ENCODE measurements at regions not wholly inside any gene's neighbourhood (a gene's known extent, or its start where the extent isn't known, plus 50 kb on each side); places are given as distances from the start of the nearest gene placed in this dataset.

DNA sequence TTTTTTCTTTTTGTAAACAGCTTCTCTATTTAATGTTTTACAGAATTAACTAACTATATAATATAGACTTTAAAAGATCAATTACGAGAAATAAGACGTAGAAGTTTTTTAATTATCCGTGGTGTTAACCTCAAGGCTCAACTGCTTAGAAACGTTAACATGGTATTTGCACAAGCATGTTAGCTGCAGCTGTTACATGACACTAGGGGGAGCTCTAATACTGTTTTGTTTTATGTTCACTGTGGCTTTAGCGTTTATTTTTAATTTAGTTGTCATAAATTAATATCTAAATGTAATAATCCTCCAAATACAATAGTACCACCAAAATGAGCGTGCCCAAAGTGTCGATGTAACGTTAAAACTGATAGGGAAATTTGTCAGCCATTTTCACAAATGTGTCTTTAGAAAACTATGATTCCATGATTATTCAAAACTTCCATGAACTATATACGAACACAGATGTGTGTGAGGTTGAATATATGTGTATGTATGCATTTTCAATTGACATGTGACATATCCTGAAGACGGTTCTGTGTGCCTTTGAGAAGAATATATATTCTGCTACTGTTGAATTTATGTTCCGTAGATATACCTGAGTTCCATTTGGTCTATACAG lies 828.8 kb upstream of the MBL2 start:
- no peaks in the 10 kb centered on the region for H3K36me3 ChIP-seq (ENCODE audit: insufficient read depth, low read length)
- no peak overlapping the region for H3K27ac ChIP-seq (ENCODE audit: low read length)
- H4K20me1 ChIP-seq (ENCODE audit: insufficient read depth), result no peaks in the 10 kb centered on the region
- no peak overlapping the region for H3K4me2 ChIP-seq (ENCODE audit: low read length)
- H3K4me3 ChIP-seq (ENCODE audit: low read length), result no peak overlapping the region
- H3K9ac ChIP-seq (ENCODE audit: low read length), result no peak overlapping the region
- TF ChIP-seq SMC3 (conservative IDR thresholded peaks at IDR 0.05; ENCODE audit: poor library complexity), result peak; percentile 85
- TF ChIP-seq EP300 (conservative IDR thresholded peaks at IDR 0.05; ENCODE audit: poor library complexity, severe bottlenecking), result no peak
- TF ChIP-seq, protein P1, sequence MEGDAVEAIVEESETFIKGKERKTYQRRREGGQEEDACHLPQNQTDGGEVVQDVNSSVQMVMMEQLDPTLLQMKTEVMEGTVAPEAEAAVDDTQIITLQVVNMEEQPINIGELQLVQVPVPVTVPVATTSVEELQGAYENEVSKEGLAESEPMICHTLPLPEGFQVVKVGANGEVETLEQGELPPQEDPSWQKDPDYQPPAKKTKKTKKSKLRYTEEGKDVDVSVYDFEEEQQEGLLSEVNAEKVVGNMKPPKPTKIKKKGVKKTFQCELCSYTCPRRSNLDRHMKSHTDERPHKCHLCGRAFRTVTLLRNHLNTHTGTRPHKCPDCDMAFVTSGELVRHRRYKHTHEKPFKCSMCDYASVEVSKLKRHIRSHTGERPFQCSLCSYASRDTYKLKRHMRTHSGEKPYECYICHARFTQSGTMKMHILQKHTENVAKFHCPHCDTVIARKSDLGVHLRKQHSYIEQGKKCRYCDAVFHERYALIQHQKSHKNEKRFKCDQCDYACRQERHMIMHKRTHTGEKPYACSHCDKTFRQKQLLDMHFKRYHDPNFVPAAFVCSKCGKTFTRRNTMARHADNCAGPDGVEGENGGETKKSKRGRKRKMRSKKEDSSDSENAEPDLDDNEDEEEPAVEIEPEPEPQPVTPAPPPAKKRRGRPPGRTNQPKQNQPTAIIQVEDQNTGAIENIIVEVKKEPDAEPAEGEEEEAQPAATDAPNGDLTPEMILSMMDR (IDR thresholded peaks at IDR 0.05; ENCODE audit: poor library complexity, severe bottlenecking), result peak; percentile 87
- TF ChIP-seq MXI1 (conservative IDR thresholded peaks at IDR 0.05; ENCODE audit: poor library complexity, severe bottlenecking), result no peak
- no peak for TF ChIP-seq EZH2 (IDR thresholded peaks at IDR 0.05; ENCODE audit: borderline replicate concordance, insufficient read depth, low read length, poor library complexity, severe bottlenecking)
- TF ChIP-seq POLR2AphosphoS5 (IDR thresholded peaks at IDR 0.05), result no peak
- TF ChIP-seq RAD21 (conservative IDR thresholded peaks at IDR 0.05), result peak; percentile 89
- TF ChIP-seq TAF1 (IDR thresholded peaks at IDR 0.05; ENCODE audit: low read depth), result no peak
- TF ChIP-seq, protein P2, sequence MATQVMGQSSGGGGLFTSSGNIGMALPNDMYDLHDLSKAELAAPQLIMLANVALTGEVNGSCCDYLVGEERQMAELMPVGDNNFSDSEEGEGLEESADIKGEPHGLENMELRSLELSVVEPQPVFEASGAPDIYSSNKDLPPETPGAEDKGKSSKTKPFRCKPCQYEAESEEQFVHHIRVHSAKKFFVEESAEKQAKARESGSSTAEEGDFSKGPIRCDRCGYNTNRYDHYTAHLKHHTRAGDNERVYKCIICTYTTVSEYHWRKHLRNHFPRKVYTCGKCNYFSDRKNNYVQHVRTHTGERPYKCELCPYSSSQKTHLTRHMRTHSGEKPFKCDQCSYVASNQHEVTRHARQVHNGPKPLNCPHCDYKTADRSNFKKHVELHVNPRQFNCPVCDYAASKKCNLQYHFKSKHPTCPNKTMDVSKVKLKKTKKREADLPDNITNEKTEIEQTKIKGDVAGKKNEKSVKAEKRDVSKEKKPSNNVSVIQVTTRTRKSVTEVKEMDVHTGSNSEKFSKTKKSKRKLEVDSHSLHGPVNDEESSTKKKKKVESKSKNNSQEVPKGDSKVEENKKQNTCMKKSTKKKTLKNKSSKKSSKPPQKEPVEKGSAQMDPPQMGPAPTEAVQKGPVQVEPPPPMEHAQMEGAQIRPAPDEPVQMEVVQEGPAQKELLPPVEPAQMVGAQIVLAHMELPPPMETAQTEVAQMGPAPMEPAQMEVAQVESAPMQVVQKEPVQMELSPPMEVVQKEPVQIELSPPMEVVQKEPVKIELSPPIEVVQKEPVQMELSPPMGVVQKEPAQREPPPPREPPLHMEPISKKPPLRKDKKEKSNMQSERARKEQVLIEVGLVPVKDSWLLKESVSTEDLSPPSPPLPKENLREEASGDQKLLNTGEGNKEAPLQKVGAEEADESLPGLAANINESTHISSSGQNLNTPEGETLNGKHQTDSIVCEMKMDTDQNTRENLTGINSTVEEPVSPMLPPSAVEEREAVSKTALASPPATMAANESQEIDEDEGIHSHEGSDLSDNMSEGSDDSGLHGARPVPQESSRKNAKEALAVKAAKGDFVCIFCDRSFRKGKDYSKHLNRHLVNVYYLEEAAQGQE (IDR thresholded peaks at IDR 0.05; ENCODE audit: borderline replicate concordance), result no peak
- no peaks in the 10 kb centered on the region for H3K79me2 ChIP-seq (replicated peaks; ENCODE audit: insufficient read depth, low read length)
- H3K9me2 ChIP-seq (ENCODE audit: insufficient read depth, low read length), result no peaks in the 10 kb centered on the region
- H3F3A ChIP-seq (ENCODE audit: insufficient read depth, low read length, poor library complexity, severe bottlenecking), result no peaks in the 10 kb centered on the region
- no peaks in the 10 kb centered on the region for H3K9me3 ChIP-seq (ENCODE audit: low read length)
- no peak overlapping the region for H2AFZ ChIP-seq (ENCODE audit: low read depth, low read length)
- no peaks in the 10 kb centered on the region for H3K27me3 ChIP-seq (ENCODE audit: insufficient read depth, low read depth, low read length)

DNA sequence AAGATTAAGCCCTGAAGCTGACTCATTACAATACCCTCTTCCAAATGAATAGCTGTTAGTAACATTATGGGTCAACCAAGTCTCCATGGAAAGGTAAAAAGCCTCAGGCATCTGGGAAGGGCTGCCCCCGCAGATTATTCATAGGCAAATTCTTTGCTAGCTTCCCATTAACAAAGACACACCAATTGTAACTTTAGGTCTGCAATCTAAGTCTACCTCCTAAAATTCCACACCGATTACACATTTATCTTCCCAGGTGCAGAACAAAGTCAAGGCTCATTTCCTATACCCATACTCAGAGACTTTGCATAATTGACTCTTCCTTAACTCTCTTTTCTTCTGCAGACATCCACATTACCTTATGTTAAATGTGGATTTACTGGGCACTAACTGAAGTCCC lies 826.3 kb upstream of the MBL2 start:
- no peak overlapping the region for H2AFZ ChIP-seq (ENCODE audit: low read depth, low read length)
- no peaks in the 10 kb centered on the region for H4K20me1 ChIP-seq (ENCODE audit: insufficient read depth)
- H3K4me3 ChIP-seq (ENCODE audit: low read length), result no peak overlapping the region
- H3K4me2 ChIP-seq (ENCODE audit: low read length), result no peak overlapping the region
- H3K36me3 ChIP-seq (ENCODE audit: insufficient read depth, low read length), result no peaks in the 10 kb centered on the region
- H3K9me3 ChIP-seq (ENCODE audit: low read length), result no peaks in the 10 kb centered on the region
- no peaks in the 10 kb centered on the region for H3F3A ChIP-seq (ENCODE audit: insufficient read depth, low read length, poor library complexity, severe bottlenecking)
- no peak overlapping the region for H3K9ac ChIP-seq (ENCODE audit: low read length)
- no peaks in the 10 kb centered on the region for H3K9me2 ChIP-seq (ENCODE audit: insufficient read depth, low read length)
- TF ChIP-seq EP300 (conservative IDR thresholded peaks at IDR 0.05; ENCODE audit: poor library complexity, severe bottlenecking) (no peak), POLR2AphosphoS5 (IDR thresholded peaks at IDR 0.05) (no peak), EZH2 (IDR thresholded peaks at IDR 0.05; ENCODE audit: borderline replicate concordance, insufficient read depth, low read length, poor library complexity, severe bottlenecking) (no peak), TAF1 (IDR thresholded peaks at IDR 0.05; ENCODE audit: low read depth) (no peak), SMC3 (conservative IDR thresholded peaks at IDR 0.05; ENCODE audit: poor library complexity) (no peak), RAD21 (conservative IDR thresholded peaks at IDR 0.05) (no peak), MXI1 (conservative IDR thresholded peaks at IDR 0.05; ENCODE audit: poor library complexity, severe bottlenecking) (no peak)
- TF ChIP-seq, protein P2 (IDR thresholded peaks at IDR 0.05; ENCODE audit: borderline replicate concordance), result no peak
- TF ChIP-seq, protein P1 (IDR thresholded peaks at IDR 0.05; ENCODE audit: poor library complexity, severe bottlenecking), result no peak
- no peaks in the 10 kb centered on the region for H3K27me3 ChIP-seq (ENCODE audit: insufficient read depth, low read depth, low read length)
- H3K79me2 ChIP-seq (replicated peaks; ENCODE audit: insufficient read depth, low read length), result no peaks in the 10 kb centered on the region
- H3K27ac ChIP-seq (ENCODE audit: low read length), result no peak overlapping the region
